WERI-Rb-1 (cell line): ENCODE measurements at regions not wholly inside any gene's neighbourhood (a gene's known extent, or its start where the extent isn't known, plus 50 kb on each side); places are given as distances from the start of the nearest gene placed in this dataset.
"Not testable (repeated sequence)": the region's sequence is repeated elsewhere in the genome, so short reads cannot be mapped to it uniquely, and the experiment has no call there.

Source experiments
- DNase-seq: peaks from one replicate; pipeline ENCODE4 v3.0.0-alpha.2; 2020
- H3K27ac ChIP-seq: fragments of 250-450 bp; sonication (Bioruptor Pico); 2 replicates; pipeline ENCODE4 v1.5.1; 2020; ENCODE audit warnings: mild to moderate bottlenecking, moderate library complexity
- H3K27me3 ChIP-seq: fragments of 250-450 bp; sonication (Bioruptor Pico); 2 replicates; pipeline ENCODE4 v1.5.1; 2021; ENCODE audit warnings: mild to moderate bottlenecking, low read depth, moderate library complexity; ENCODE audit not compliant: insufficient read depth, severe bottlenecking
- H3K36me3 ChIP-seq: fragments of 250-450 bp; sonication (Bioruptor Pico); 2 replicates; pipeline ENCODE4 v1.5.1; 2020; ENCODE audit warnings: mild to moderate bottlenecking, moderate library complexity
- H3K4me3 ChIP-seq: 2 replicates; pipeline ENCODE4 v1.5.1; 2011; ENCODE audit warnings: low read depth, mild to moderate bottlenecking, control low read depth, low read length
- H3K9me3 ChIP-seq: fragments of 250-450 bp; sonication (Bioruptor Pico); 2 replicates; pipeline ENCODE4 v1.5.1; 2021; ENCODE audit warnings: mild to moderate bottlenecking, moderate library complexity; ENCODE audit not compliant: severe bottlenecking
- CTCF ChIP-seq: IDR thresholded peaks from 2 replicates; pipeline ENCODE4 v1.5.1; 2011; ENCODE audit warnings: low read depth, mild to moderate bottlenecking, control low read depth, inconsistent platforms, low read length

- DNase-seq, result no peak
- no peaks in the 10 kb centered on the region for H3K27me3 ChIP-seq
- H3K27ac ChIP-seq, result no peak overlapping the region
- H3K9me3 ChIP-seq, result no peaks in the 10 kb centered on the region
- H3K4me3 ChIP-seq, result no peak overlapping the region
- H3K36me3 ChIP-seq, result no peaks in the 10 kb centered on the region
- no peak for TF ChIP-seq CTCF
Measured at GRCh38 chr4:156374069-156374468, 420.4 kb upstream of the CTSO start.

- not testable (repeated sequence) for H3K27ac ChIP-seq, H3K9me3 ChIP-seq, DNase-seq, H3K36me3 ChIP-seq, H3K4me3 ChIP-seq, H3K27me3 ChIP-seq
Measured at GRCh38 chr4:156367502-156367901, 413.8 kb upstream of the CTSO start.

- Histone ChIP-seq H3K9me3 (no peaks in the 10 kb centered on the region), H3K27me3 (no peaks in the 10 kb centered on the region), H3K4me3 (no peak overlapping the region), H3K27ac (no peak overlapping the region), H3K36me3 (no peaks in the 10 kb centered on the region)
- no peak for TF ChIP-seq CTCF
- DNase-seq, result no peak
Measured at GRCh38 chr4:156362581-156362980, 408.9 kb upstream of the CTSO start.

GRCh38 chr4:156347412-156348075, 393.9 kb upstream of the CTSO start:
- Histone ChIP-seq H3K9me3 (no peaks in the 10 kb centered on the region), H3K4me3 (no peak overlapping the region), H3K36me3 (no peaks in the 10 kb centered on the region), H3K27me3 (no peaks in the 10 kb centered on the region), H3K27ac (no peak overlapping the region)
- no peak for TF ChIP-seq CTCF
- DNase-seq, result no peak

- H3K9me3 ChIP-seq, result no peaks in the 10 kb centered on the region
- H3K4me3 ChIP-seq, result no peak overlapping the region
- H3K36me3 ChIP-seq, result no peaks in the 10 kb centered on the region
- no peak for TF ChIP-seq CTCF
- no peak overlapping the region for H3K27ac ChIP-seq
- no peaks in the 10 kb centered on the region for H3K27me3 ChIP-seq
- DNase-seq, result no peak
Measured at GRCh38 chr4:156346959-156347385, 393.3 kb upstream of the CTSO start.

GRCh38 chr4:156344397-156344796, 390.7 kb upstream of the CTSO start:
- Histone ChIP-seq H3K4me3 (no peak overlapping the region), H3K27me3 (no peaks in the 10 kb centered on the region), H3K27ac (no peak overlapping the region), H3K36me3 (no peaks in the 10 kb centered on the region), H3K9me3 (no peaks in the 10 kb centered on the region)
- no peak for DNase-seq
- no peak for TF ChIP-seq CTCF
